NT2/D1 (cell line): ENCODE measurements at regions not wholly inside any gene's neighbourhood (a gene's known extent, or its start where the extent isn't known, plus 50 kb on each side); places are given as distances from the start of the nearest gene placed in this dataset.

Source experiments
- SUZ12 ChIP-seq: IDR thresholded peaks from 2 replicates; pipeline ENCODE4 v1.6.1; 2011; ENCODE audit not compliant: insufficient read length, insufficient read depth; ENCODE audit errors: extremely low read depth
- YY1 ChIP-seq: IDR thresholded peaks from 2 replicates; pipeline ENCODE4 v1.6.1; 2011; ENCODE audit not compliant: insufficient read length, insufficient read depth

DNA sequence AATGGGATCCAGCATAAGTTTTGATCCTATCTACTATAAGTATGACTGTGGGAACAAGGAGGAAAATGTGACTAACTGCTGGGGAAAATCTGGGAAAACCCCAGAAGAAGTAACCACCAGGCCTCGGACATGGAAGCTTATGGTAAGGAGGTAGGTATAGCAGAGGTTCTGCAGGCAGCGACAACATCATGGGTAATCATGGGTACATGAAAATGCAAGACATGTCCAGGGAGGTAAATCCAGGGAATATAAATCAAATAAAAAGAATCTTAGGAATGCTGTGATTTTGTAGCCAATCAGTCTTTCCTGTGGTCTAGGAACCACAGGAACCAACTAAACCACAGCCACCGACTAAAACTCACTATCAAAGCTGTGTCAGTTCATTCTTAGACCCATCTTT lies 168.3 kb upstream of the NPY start:
- TF ChIP-seq SUZ12 (no peak), YY1 (no peak)
